ENCODE measurements at regions not wholly inside any gene's neighbourhood (a gene's known extent, or its start where the extent isn't known, plus 50 kb on each side); places are given as distances from the start of the nearest gene placed in this dataset.
A peak's percentile ranks its signal among the peaks of the same experiment; 100 is the strongest.

DNA sequence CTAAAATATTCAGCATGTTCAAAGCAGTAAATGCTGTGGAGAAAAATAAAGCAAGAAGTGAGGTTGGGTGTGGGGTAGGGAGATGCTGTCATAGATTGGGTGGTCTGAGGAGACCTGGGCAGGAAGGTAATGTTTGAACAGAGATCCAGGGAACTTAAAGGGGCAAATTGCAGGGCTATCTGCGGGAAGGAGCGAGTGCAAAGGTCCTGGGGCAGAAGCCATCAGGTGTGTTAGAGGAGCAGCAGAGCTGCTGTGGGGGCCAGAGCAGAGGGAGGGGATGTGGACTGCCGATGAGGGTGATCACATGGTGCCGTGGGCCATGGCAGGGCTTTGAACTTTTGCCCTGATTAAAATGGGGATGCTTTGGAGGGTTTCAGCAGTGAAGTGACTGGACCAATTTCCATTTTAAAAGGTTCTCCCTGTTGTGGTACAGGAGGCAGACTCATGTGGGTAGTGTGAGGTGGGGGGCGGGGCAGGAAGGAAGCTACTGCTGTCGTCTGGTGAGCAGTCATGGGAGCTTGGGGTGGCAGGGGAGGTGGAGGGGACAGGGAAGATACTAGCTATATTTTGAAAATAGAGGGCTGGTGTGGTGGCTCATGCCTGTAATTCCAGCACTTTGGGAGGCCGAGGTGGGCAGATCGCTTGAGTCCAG lies 145.0 kb downstream of the AACS start:
- Histone ChIP-seq H4K5ac (ENCODE audit: insufficient read length, low read depth, low read length) (no peak overlapping the region), H2BK20ac (ENCODE audit: low read length) (no peak overlapping the region), H3K4me3 (ENCODE audit: extremely low read depth in 1 of 4, insufficient read depth in 2 of 4, low read depth in 3 of 4, low read length in 4 of 4) (no peak overlapping the region), H3K4me1 (replicated peaks in 1 of 4; ENCODE audit: control insufficient read depth in 3 of 4, insufficient read depth in 4 of 4, low read length in 3 of 4) (peaks cover 6 to 21% (median 12%) of the 10 kb centered on the region in 4 experiments), H3K27ac (ENCODE audit: low read depth, low read length) (no peak overlapping the region), H3K14ac (ENCODE audit: insufficient read length) (no peak overlapping the region), H4K91ac (replicated peaks; ENCODE audit: insufficient read length, low read length) (no peak overlapping the region), H2BK120ac (replicated peaks; ENCODE audit: low read depth, low read length) (no peak overlapping the region), H2AK5ac (ENCODE audit: low read depth, low read length) (0 out of 2 replicates have a peak overlapping the region, but pooled peaks have one; percentile 71), H2BK5ac (ENCODE audit: low read depth, low read length) (no peak overlapping the region), H3K56ac (replicated peaks; ENCODE audit: insufficient read length, low read depth, low read length) (no peak overlapping the region), H3K9me3 (ENCODE audit: insufficient read depth in 2 of 2, low read depth in 1 of 2, low read length in 1 of 2) (no peaks in the 10 kb centered on the region), H4K8ac (ENCODE audit: extremely low read depth, insufficient read depth, low read length) (no peak overlapping the region), H3K27me3 (replicated peaks in 1 of 4; ENCODE audit: control insufficient read depth in 3 of 4, extremely low read depth in 1 of 4, insufficient read depth in 3 of 4, low read length in 3 of 4) (no peaks in the 10 kb centered on the region), H3K4me2 (ENCODE audit: insufficient read depth in 1 of 2, low read depth in 2 of 2, low read length in 2 of 2) (no peak overlapping the region), H3K4ac (replicated peaks; ENCODE audit: insufficient read length, low read depth, low read length) (no peak overlapping the region), H3K79me2 (ENCODE audit: control insufficient read depth in 1 of 2, insufficient read depth in 2 of 2, low read length in 2 of 2) (peaks cover 0 to 97% of the 10 kb centered on the region in 2 experiments; a peak in 3 of 4 replicates), H3K9ac (replicated peaks in 1 of 4; ENCODE audit: extremely low read depth in 1 of 4, low read depth in 3 of 4, low read length in 3 of 4) (no peak overlapping the region), H3K23me2 (ENCODE audit: low read depth, low read length) (no peaks in the 10 kb centered on the region), H4K20me1 (replicated peaks in 1 of 2; ENCODE audit: control insufficient read depth in 1 of 2, insufficient read depth in 2 of 2, low read length in 2 of 2) (peaks cover 13 to 34% of the 10 kb centered on the region in 2 experiments), H3K79me1 (ENCODE audit: low read depth, low read length) (peaks cover 17% of the 10 kb centered on the region), H3K18ac (ENCODE audit: extremely low read depth, low read length) (no peak overlapping the region; the same call in 1 of the 2 replicates), H2BK15ac (ENCODE audit: low read length) (no peak overlapping the region), H3K23ac (ENCODE audit: insufficient read length) (no peak overlapping the region), H2AFZ (ENCODE audit: low read length) (no peak overlapping the region), H3K36me3 (ENCODE audit: control insufficient read depth in 2 of 4, insufficient read depth in 4 of 4, low read length in 3 of 4) (no peaks in the 10 kb centered on the region), H2BK12ac (ENCODE audit: low read depth, low read length) (no peak overlapping the region)
- 72% methylated on average over 8 of the region's 8 CpGs; no CpG with 5 or more reads in 1 of the 2 experiments for WGBS, 2 experiments (ENCODE audit: extremely low coverage in 1 of 2, insufficient coverage in 1 of 2, insufficient read length in 1 of 2, insufficient replicate concordance in 2 of 2, low coverage in 1 of 2, low lambda C conversion rate in 2 of 2, missing lambda C conversion rate in 1 of 2)
- CTCF ChIA-PET (ENCODE audit: partially characterized antibody): interaction anchor here (0.7 to 2.6 kb wide), 7 partner anchors 9 to 122 kb away, joined by 3 to 12 read pairs (median 4); partner anchors contain the start of gene TMEM132B
- POLR2A ChIA-PET (ENCODE audit: partially characterized antibody): interaction anchor here (0.6 to 1.6 kb wide), 7 partner anchors 10 to 121 kb away, joined by 3 to 7 read pairs (median 3); partner anchors contain the start of gene TMEM132B
- no peak for FAIRE-seq
- TF ChIP-seq SAP30 (IDR thresholded peaks at IDR 0.05; ENCODE audit: insufficient read depth, insufficient replicate concordance, low read length) (no peak), KDM1A (IDR thresholded peaks at IDR 0.05; ENCODE audit: borderline replicate concordance, low read length) (peak; percentile 97), HDAC2 (IDR thresholded peaks at IDR 0.05; ENCODE audit: borderline replicate concordance in 1 of 2, low read depth in 2 of 2, low read length in 2 of 2) (peak in 1 of 2 experiments; percentile 75; a peak in 1 of 4 replicates)
- DNase-seq (ENCODE audit: low read depth in 1 of 2, low spot score in 2 of 2): no peak
